ENCODE measurements at regions not wholly inside any gene's neighbourhood (a gene's known extent, or its start where the extent isn't known, plus 50 kb on each side); places are given as distances from the start of the nearest gene placed in this dataset.

DNA sequence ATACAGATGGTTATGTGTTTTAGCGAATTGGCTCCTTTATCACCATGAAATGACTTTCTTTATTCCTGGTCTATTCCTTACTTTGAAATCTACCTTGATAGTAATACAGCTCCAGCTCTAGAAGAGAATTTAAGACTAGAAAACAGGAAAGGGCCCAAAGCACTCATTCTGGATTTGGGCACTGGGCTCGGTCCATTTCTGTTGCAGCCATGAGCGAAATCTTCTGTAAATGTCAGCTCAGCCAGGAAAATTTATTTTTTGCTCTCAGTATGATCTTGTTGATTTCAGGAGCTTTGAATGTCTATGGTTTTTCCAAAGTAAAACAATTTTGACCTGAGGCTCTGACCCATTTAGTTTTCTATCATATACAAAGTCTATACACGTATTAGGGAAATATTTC is 104.1 kb downstream of the DIRAS2 start:
- Histone ChIP-seq H3K79me2 (ENCODE audit: insufficient read depth, low read depth, low read length) (no peaks in the 10 kb centered on the region), H2AFZ (ENCODE audit: low read length) (no peak overlapping the region), H3K9me2 (ENCODE audit: insufficient read depth, low read length) (no peaks in the 10 kb centered on the region), H3K36me3 (ENCODE audit: insufficient read depth, low read length) (no peaks in the 10 kb centered on the region), H3K4me2 (ENCODE audit: low read length) (no peak overlapping the region), H3K9me3 (ENCODE audit: low read length) (no peaks in the 10 kb centered on the region), H4K20me1 (ENCODE audit: insufficient read depth, low read length) (no peaks in the 10 kb centered on the region), H3K4me3 (ENCODE audit: low read depth, low read length, poor library complexity, severe bottlenecking) (no peak overlapping the region), H3K27ac (ENCODE audit: low read depth, low read length, poor library complexity, severe bottlenecking) (no peak overlapping the region), H3K4me1 (ENCODE audit: insufficient read depth, low read length, poor library complexity, severe bottlenecking) (no peaks in the 10 kb centered on the region)
- intact Hi-C loops (cut with micrococcal nuclease; ENCODE audit: unreplicated experiment) = no loop called here
- no peak for TF ChIP-seq EZH2phosphoT487 (IDR thresholded peaks at IDR 0.05; ENCODE audit: borderline replicate concordance, low read depth, low read length)
- TF ChIP-seq, protein P1, sequence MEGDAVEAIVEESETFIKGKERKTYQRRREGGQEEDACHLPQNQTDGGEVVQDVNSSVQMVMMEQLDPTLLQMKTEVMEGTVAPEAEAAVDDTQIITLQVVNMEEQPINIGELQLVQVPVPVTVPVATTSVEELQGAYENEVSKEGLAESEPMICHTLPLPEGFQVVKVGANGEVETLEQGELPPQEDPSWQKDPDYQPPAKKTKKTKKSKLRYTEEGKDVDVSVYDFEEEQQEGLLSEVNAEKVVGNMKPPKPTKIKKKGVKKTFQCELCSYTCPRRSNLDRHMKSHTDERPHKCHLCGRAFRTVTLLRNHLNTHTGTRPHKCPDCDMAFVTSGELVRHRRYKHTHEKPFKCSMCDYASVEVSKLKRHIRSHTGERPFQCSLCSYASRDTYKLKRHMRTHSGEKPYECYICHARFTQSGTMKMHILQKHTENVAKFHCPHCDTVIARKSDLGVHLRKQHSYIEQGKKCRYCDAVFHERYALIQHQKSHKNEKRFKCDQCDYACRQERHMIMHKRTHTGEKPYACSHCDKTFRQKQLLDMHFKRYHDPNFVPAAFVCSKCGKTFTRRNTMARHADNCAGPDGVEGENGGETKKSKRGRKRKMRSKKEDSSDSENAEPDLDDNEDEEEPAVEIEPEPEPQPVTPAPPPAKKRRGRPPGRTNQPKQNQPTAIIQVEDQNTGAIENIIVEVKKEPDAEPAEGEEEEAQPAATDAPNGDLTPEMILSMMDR (conservative IDR thresholded peaks at IDR 0.05; ENCODE audit: low read length) = no peak
- ChIA-PET POLR2A (no interaction called here), CTCF (ENCODE audit: unreplicated experiment) (no interaction called here)
- DNase-seq (ENCODE audit: low spot score) = no peak
- BruUV-seq (replicated peaks) = no TSS peak

DNA sequence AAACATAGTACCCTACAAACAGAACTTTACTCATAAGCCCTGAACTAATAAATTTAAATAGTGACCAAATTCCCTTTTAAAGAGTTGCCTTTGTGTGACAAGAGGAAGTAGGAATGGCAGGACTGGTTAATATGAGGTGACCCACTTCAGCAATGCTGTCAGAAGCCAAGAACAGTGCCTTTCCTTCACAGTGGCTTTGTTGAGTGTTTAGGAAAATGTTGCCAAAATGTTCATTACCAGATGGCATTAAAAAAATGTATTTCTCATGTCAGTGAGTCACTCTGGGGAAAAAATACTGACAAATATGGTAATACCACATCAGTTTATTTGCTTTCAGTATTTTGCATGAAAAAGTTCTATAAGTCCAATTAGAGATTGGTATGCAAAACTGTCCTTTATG is 103.3 kb downstream of the DIRAS2 start:
- CTCF ChIA-PET (ENCODE audit: unreplicated experiment) = no interaction called here
- Histone ChIP-seq H3K4me2 (ENCODE audit: low read length) (no peak overlapping the region), H3K9me3 (ENCODE audit: low read length) (no peaks in the 10 kb centered on the region), H3K27ac (ENCODE audit: low read depth, low read length, poor library complexity, severe bottlenecking) (no peak overlapping the region), H3K4me1 (ENCODE audit: insufficient read depth, low read length, poor library complexity, severe bottlenecking) (no peaks in the 10 kb centered on the region), H3K4me3 (ENCODE audit: low read depth, low read length, poor library complexity, severe bottlenecking) (no peak overlapping the region), H4K20me1 (ENCODE audit: insufficient read depth, low read length) (no peaks in the 10 kb centered on the region), H3K79me2 (ENCODE audit: insufficient read depth, low read depth, low read length) (no peaks in the 10 kb centered on the region), H3K9me2 (ENCODE audit: insufficient read depth, low read length) (no peaks in the 10 kb centered on the region), H2AFZ (ENCODE audit: low read length) (no peak overlapping the region), H3K36me3 (ENCODE audit: insufficient read depth, low read length) (no peaks in the 10 kb centered on the region)
- intact Hi-C loops (cut with micrococcal nuclease; ENCODE audit: unreplicated experiment) = no loop called here
- BruUV-seq (replicated peaks) = no TSS peak
- TF ChIP-seq, protein P1 (conservative IDR thresholded peaks at IDR 0.05; ENCODE audit: low read length) = no peak
- no peak for TF ChIP-seq EZH2phosphoT487 (IDR thresholded peaks at IDR 0.05; ENCODE audit: borderline replicate concordance, low read depth, low read length)
- POLR2A ChIA-PET = no interaction called here
- no peak for DNase-seq (ENCODE audit: low spot score)

DNA sequence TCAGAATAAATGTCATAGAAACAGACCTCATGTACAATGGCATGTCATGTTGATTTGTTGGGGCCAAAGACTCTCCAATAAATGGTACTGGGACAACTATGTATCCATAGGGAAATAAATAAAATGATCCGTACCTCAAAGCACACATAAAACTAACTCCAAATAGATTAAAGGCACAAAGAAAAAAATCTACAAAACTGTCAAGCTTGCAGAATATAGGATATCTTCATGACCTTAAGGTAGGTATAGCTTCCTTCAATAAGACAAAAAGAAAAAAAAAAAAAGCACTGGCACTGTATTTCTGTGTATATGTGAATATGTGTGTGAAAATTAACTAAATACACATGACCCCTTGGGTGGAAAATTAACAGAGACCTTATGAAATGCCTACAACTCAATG is 101.9 kb downstream of the DIRAS2 start:
- Histone ChIP-seq H2AFZ (ENCODE audit: low read length) (no peak overlapping the region), H3K4me2 (ENCODE audit: low read length) (no peak overlapping the region), H3K9me2 (ENCODE audit: insufficient read depth, low read length) (no peaks in the 10 kb centered on the region), H3K36me3 (ENCODE audit: insufficient read depth, low read length) (no peaks in the 10 kb centered on the region), H4K20me1 (ENCODE audit: insufficient read depth, low read length) (no peaks in the 10 kb centered on the region), H3K4me3 (ENCODE audit: low read depth, low read length, poor library complexity, severe bottlenecking) (no peak overlapping the region), H3K4me1 (ENCODE audit: insufficient read depth, low read length, poor library complexity, severe bottlenecking) (no peaks in the 10 kb centered on the region), H3K27ac (ENCODE audit: low read depth, low read length, poor library complexity, severe bottlenecking) (no peak overlapping the region), H3K9me3 (ENCODE audit: low read length) (no peaks in the 10 kb centered on the region), H3K79me2 (ENCODE audit: insufficient read depth, low read depth, low read length) (no peaks in the 10 kb centered on the region)
- TF ChIP-seq, protein P1 (conservative IDR thresholded peaks at IDR 0.05; ENCODE audit: low read length) = no peak
- TF ChIP-seq EZH2phosphoT487 (IDR thresholded peaks at IDR 0.05; ENCODE audit: borderline replicate concordance, low read depth, low read length) = no peak
- BruUV-seq (replicated peaks) = no TSS peak
- ChIA-PET CTCF (ENCODE audit: unreplicated experiment) (no interaction called here), POLR2A (no interaction called here)
- intact Hi-C loops (cut with micrococcal nuclease; ENCODE audit: unreplicated experiment) = no loop called here
- no peak for DNase-seq (ENCODE audit: low spot score)

Measured in OCI-LY7 (cell line).